Peyer's patch (tissue), 4 donors: ENCODE measurements at regions not wholly inside any gene's neighbourhood (a gene's known extent, or its start where the extent isn't known, plus 50 kb on each side); places are given as distances from the start of the nearest gene placed in this dataset.

Experiments
- CTCF ChIP-seq, 6 experiments: fragments of 450-650 bp in 4 of 6; fragments of 200-600 bp in 2 of 6; sonication (generic) in 1 of 6; IDR thresholded peaks; one replicate each; pipeline ENCODE4 v1.5.1; 2017 to 2019; ENCODE audit warnings: antibody characterized with exemption in 6 of 6, mild to moderate bottlenecking in 3 of 6, moderate library complexity in 1 of 6
- POLR2A ChIP-seq, 2 donors: fragments of 450-650 bp; IDR thresholded peaks; one replicate each; pipeline ENCODE4 v1.5.1; 2017; ENCODE audit warnings: antibody characterized with exemption in 2 of 2, mild to moderate bottlenecking in 2 of 2, moderate library complexity in 2 of 2

GRCh38 chr17:12316021-12316420 is 295.3 kb downstream of the MAP2K4 start:
- no peak for TF ChIP-seq POLR2A (IDR thresholded peaks at IDR 0.05)
- no peak for TF ChIP-seq CTCF (IDR thresholded peaks at IDR 0.05)
